Trophoblast cell (in vitro differentiated cells and primary cell): ENCODE measurements at regions not wholly inside any gene's neighbourhood (a gene's known extent, or its start where the extent isn't known, plus 50 kb on each side); places are given as distances from the start of the nearest gene placed in this dataset.

Experiments
- DNase-seq, 2 donors: peaks; one replicate each; pipeline ENCODE4 v3.0.0-alpha.2; 2016
- H2AFZ ChIP-seq: 2 replicates; pipeline ENCODE4 v1.6.1; 2013; ENCODE audit warnings: low read length, moderate library complexity, mild to moderate bottlenecking; ENCODE audit not compliant: insufficient read depth, poor library complexity
- H2AK5ac ChIP-seq: 2 replicates; pipeline ENCODE4 v1.6.1; 2013; ENCODE audit warnings: mild to moderate bottlenecking, low read length
- H2BK120ac ChIP-seq: 2 replicates; pipeline ENCODE4 v1.6.1; 2013; ENCODE audit warnings: low read length, mild to moderate bottlenecking, moderate library complexity; ENCODE audit not compliant: insufficient read depth, poor library complexity
- H2BK12ac ChIP-seq: 2 replicates; pipeline ENCODE4 v1.6.1; 2013; ENCODE audit warnings: mild to moderate bottlenecking, low read length, moderate library complexity
- H2BK5ac ChIP-seq: 2 replicates; pipeline ENCODE4 v1.6.1; 2013; ENCODE audit warnings: low read length, low read depth, moderate library complexity, mild to moderate bottlenecking; ENCODE audit not compliant: poor library complexity
- H3K14ac ChIP-seq: 2 replicates; pipeline ENCODE4 v1.6.1; 2013; ENCODE audit warnings: mild to moderate bottlenecking, low read length
- H3K18ac ChIP-seq: 2 replicates; pipeline ENCODE4 v1.6.1; 2013; ENCODE audit warnings: mild to moderate bottlenecking, low read length
- H3K23ac ChIP-seq: 2 replicates; pipeline ENCODE4 v1.6.1; 2013; ENCODE audit warnings: low read length
- H3K27ac ChIP-seq: 2 replicates; pipeline ENCODE4 v1.5.1; 2013; ENCODE audit warnings: low read depth, mild to moderate bottlenecking, inconsistent platforms, low read length, moderate library complexity
- H3K27me3 ChIP-seq: 2 replicates; pipeline ENCODE4 v1.6.1; 2013; ENCODE audit warnings: inconsistent platforms, mild to moderate bottlenecking, low read length, moderate library complexity; ENCODE audit not compliant: insufficient read depth
- H3K36me3 ChIP-seq, 2 experiments: 1 replicate in 1 of 2; 2 replicates in 1 of 2; pipeline ENCODE4 v1.6.1; 2013; ENCODE audit warnings: low read length in 2 of 2, mild to moderate bottlenecking in 2 of 2, moderate library complexity in 1 of 2; ENCODE audit not compliant: insufficient read depth in 2 of 2, control insufficient read depth in 1 of 2
- H3K4ac ChIP-seq: 2 replicates; pipeline ENCODE4 v1.6.1; 2013; ENCODE audit warnings: low read depth, mild to moderate bottlenecking, low read length, moderate library complexity
- H3K4me1 ChIP-seq, 2 experiments: 1 replicate in 1 of 2; 2 replicates in 1 of 2; pipeline ENCODE4 v1.6.1; 2013; ENCODE audit warnings: low read length in 2 of 2, mild to moderate bottlenecking in 2 of 2, moderate library complexity in 1 of 2; ENCODE audit not compliant: insufficient read depth in 2 of 2, control insufficient read depth in 1 of 2
- H3K4me2 ChIP-seq: 2 replicates; pipeline ENCODE4 v1.6.1; 2013; ENCODE audit warnings: inconsistent platforms, mild to moderate bottlenecking, low read length, moderate library complexity
- H3K4me3 ChIP-seq: 2 replicates; pipeline ENCODE4 v1.5.1; 2013; ENCODE audit warnings: mild to moderate bottlenecking, low read depth, low read length, inconsistent platforms
- H3K79me1 ChIP-seq: one replicate; pipeline ENCODE4 v1.6.1; 2013; ENCODE audit warnings: low read length
- H3K79me2 ChIP-seq: 2 replicates; pipeline ENCODE4 v1.6.1; 2013; ENCODE audit warnings: low read length, mild to moderate bottlenecking; ENCODE audit not compliant: control insufficient read depth, insufficient read depth, poor library complexity
- H3K9ac ChIP-seq: 2 replicates; pipeline ENCODE4 v1.6.1; 2013; ENCODE audit warnings: mild to moderate bottlenecking, low read length
- H3K9me3 ChIP-seq: 2 replicates; pipeline ENCODE4 v1.6.1; 2013; ENCODE audit warnings: low read depth, mild to moderate bottlenecking, control low read depth, inconsistent platforms, low read length; ENCODE audit not compliant: insufficient read depth
- H4K12ac ChIP-seq: 2 replicates; pipeline ENCODE4 v1.6.1; 2013; ENCODE audit warnings: low read depth, mild to moderate bottlenecking, low read length, moderate library complexity
- H4K8ac ChIP-seq: 2 replicates; pipeline ENCODE4 v1.6.1; 2013; ENCODE audit warnings: low read depth, mild to moderate bottlenecking, low read length, moderate library complexity
- H4K91ac ChIP-seq: one replicate; pipeline ENCODE4 v1.6.1; 2013; ENCODE audit warnings: low read depth, mild to moderate bottlenecking, low read length, moderate library complexity
- WGBS: extraction: QIAGEN DNeasy Blood & Tissue Kit; methylation state at CpG from one replicate; pipeline ENCODE4 v1.1.7; 2013; ENCODE audit warnings: missing lambda C conversion rate; ENCODE audit not compliant: insufficient read length, insufficient coverage; ENCODE audit errors: extremely low coverage; 5-methylcytosine and 5-hydroxymethylcytosine counted together

DNA sequence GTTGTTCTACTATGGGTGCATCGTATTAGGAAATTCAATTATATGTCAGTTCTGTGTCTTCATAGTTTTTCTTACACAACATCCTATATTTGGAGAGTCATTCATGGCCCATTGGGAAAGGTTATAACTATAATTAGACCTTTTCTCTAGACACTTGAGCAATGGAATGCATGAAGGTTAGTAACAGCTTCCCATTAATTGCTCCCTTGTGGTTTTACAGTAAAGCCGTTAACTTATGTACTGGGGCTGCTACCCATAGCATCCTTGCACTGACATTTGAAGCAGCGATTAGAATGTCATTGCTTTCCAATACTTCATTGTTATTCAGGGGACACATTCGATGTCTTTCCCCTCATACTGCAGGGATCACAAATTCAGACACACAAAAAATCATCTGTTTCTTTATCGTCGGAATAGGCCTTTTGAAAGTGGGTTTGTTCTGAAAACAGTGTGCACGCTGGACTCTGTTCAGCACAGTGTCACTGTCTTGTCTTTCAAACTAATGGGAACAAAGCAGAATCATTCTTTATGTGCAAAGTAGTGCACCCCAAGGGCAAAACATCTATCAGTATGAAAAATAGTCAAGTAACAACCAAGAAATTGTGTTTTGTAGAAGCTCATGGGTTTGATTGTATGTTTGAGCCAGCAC lies 634.3 kb upstream of the MAP3K7 start:
- Histone ChIP-seq H3K27me3 (no peaks in the 10 kb centered on the region), H3K79me1 (no peaks in the 10 kb centered on the region), H4K8ac (no peak overlapping the region), H2AK5ac (no peak overlapping the region), H3K4me3 (no peak overlapping the region), H3K9me3 (no peaks in the 10 kb centered on the region), H3K4ac (no peak overlapping the region), H4K12ac (no peak overlapping the region), H3K36me3 (no peaks in the 10 kb centered on the region), H2BK120ac (no peak overlapping the region), H3K27ac (no peak overlapping the region), H3K14ac (no peak overlapping the region), H3K4me1 (no peaks in the 10 kb centered on the region), H3K9ac (no peak overlapping the region), H3K79me2 (no peaks in the 10 kb centered on the region), H3K18ac (no peak overlapping the region), H2AFZ (no peak overlapping the region), H3K23ac (no peak overlapping the region), H4K91ac (no peak overlapping the region), H2BK12ac (no peak overlapping the region), H3K4me2 (no peak overlapping the region), H2BK5ac (no peak overlapping the region)
- WGBS = no CpG with 5 or more reads among the region's 7 CpGs
- DNase-seq = no peak

DNA sequence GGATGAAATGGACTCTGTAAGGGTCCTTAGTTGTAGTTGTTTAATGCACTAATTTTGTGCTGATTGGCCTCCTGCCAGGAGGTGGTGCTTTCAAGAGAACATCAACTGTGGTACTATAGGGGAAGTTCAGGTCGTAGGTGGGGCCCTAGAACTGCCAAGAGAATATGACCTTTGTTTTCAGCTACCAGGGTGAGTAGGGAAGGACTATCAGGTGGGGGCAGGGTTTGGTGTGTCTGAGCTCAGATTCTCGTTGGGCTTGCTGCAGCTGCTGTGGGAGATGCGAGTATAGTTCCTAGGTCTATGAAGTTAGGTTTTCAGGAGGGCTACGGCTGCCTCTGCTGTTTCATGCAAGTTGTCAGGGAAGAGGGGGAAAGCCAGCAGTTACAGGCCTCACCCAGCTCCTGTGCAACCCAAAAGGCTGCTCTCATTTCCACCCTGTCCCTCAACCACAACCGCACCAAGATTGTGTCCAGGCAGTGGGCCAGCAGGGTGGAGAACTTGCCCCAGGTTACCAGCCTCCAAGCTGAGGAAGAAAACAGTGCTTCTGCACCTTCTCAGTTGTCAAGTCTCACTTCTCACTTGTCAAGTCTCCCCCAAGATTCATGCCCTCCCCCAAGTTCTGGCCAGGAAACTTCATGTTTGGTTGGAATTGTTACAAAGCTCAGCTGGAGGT lies 626.5 kb upstream of the MAP3K7 start:
- no peak overlapping the region for H3K18ac ChIP-seq
- H4K8ac ChIP-seq = no peak overlapping the region
- DNase-seq = no peak
- H4K12ac ChIP-seq = no peak overlapping the region
- no peak overlapping the region for H3K27ac ChIP-seq
- H3K27me3 ChIP-seq = no peaks in the 10 kb centered on the region
- H3K9ac ChIP-seq = no peak overlapping the region
- WGBS = no CpG with 5 or more reads among the region's 5 CpGs
- H2BK12ac ChIP-seq = no peak overlapping the region
- H2BK120ac ChIP-seq = no peak overlapping the region
- no peaks in the 10 kb centered on the region for H3K36me3 ChIP-seq
- no peak overlapping the region for H2AFZ ChIP-seq
- no peaks in the 10 kb centered on the region for H3K9me3 ChIP-seq
- H2BK5ac ChIP-seq = no peak overlapping the region
- H3K4me3 ChIP-seq = no peak overlapping the region
- no peaks in the 10 kb centered on the region for H3K4me1 ChIP-seq
- H4K91ac ChIP-seq = no peak overlapping the region
- no peak overlapping the region for H2AK5ac ChIP-seq
- no peak overlapping the region for H3K4ac ChIP-seq
- H3K14ac ChIP-seq = no peak overlapping the region
- no peak overlapping the region for H3K4me2 ChIP-seq
- H3K79me2 ChIP-seq = no peaks in the 10 kb centered on the region
- H3K79me1 ChIP-seq = no peaks in the 10 kb centered on the region
- no peak overlapping the region for H3K23ac ChIP-seq

DNA sequence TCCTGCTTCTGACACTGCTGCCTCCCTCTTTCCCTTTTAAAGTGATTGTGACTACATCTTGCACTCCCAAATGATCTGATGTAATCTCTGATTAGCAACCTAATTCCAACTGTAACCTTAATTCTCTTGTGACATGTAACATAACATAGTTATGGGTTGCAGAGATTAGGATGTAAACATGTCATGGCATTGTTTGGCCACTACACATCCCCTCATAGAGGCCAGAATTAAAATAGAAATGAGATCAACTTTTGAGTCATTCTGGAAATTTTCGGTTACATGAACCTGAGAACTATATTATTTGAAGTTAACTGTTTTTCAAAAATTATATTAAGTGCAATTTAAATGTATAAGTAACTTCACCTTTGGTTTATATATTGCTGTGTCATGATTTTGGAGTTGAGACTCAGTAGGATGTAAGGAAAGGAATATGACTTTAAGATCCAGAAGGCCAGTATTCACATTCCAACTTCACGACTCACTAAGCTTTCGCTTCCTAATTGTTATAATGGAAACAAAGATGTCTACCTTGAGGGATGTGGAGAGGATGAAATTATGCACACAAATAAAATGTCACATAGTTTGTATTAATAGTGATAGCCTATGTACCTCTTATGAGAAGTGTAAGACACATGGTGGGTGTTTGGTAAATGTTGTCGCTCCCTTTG lies 611.9 kb upstream of the MAP3K7 start:
- Histone ChIP-seq H3K4me3 (no peak overlapping the region), H3K27ac (no peak overlapping the region), H2BK5ac (no peak overlapping the region), H4K91ac (no peak overlapping the region), H3K79me2 (no peaks in the 10 kb centered on the region), H3K14ac (no peak overlapping the region), H3K23ac (no peak overlapping the region), H3K27me3 (no peaks in the 10 kb centered on the region), H2AK5ac (no peak overlapping the region), H3K36me3 (no peaks in the 10 kb centered on the region), H4K8ac (no peak overlapping the region), H3K9me3 (no peaks in the 10 kb centered on the region), H4K12ac (no peak overlapping the region), H2AFZ (no peak overlapping the region), H3K9ac (no peak overlapping the region), H2BK120ac (no peak overlapping the region), H3K4me1 (no peaks in the 10 kb centered on the region), H3K4me2 (no peak overlapping the region), H3K4ac (no peak overlapping the region), H2BK12ac (no peak overlapping the region), H3K18ac (no peak overlapping the region), H3K79me1 (no peaks in the 10 kb centered on the region)
- no peak for DNase-seq
- no CpG with 5 or more reads among the region's 4 CpGs for WGBS

- Histone ChIP-seq H3K23ac (no peak overlapping the region), H3K4me1 (no peaks in the 10 kb centered on the region), H3K36me3 (no peaks in the 10 kb centered on the region), H4K12ac (no peak overlapping the region), H2BK5ac (no peak overlapping the region), H2BK120ac (no peak overlapping the region), H3K18ac (no peak overlapping the region), H3K14ac (no peak overlapping the region), H4K91ac (no peak overlapping the region), H4K8ac (no peak overlapping the region), H2AK5ac (no peak overlapping the region), H3K4me3 (no peak overlapping the region), H2AFZ (no peak overlapping the region), H2BK12ac (no peak overlapping the region), H3K27me3 (no peaks in the 10 kb centered on the region), H3K4me2 (no peak overlapping the region), H3K4ac (no peak overlapping the region), H3K27ac (no peak overlapping the region), H3K79me1 (no peaks in the 10 kb centered on the region), H3K9ac (no peak overlapping the region), H3K9me3 (no peaks in the 10 kb centered on the region), H3K79me2 (no peaks in the 10 kb centered on the region)
- WGBS = no CpG with 5 or more reads among the region's 1 CpG
- no peak for DNase-seq
Measured at GRCh38 chr6:91196729-91197128, 609.9 kb upstream of the MAP3K7 start.
